ENCODE measurements at regions not wholly inside any gene's neighbourhood (a gene's known extent, or its start where the extent isn't known, plus 50 kb on each side); places are given as distances from the start of the nearest gene placed in this dataset.

GRCh38 chr12:13670285-13670866 lies 311.0 kb downstream of the GRIN2B start:
- TF ChIP-seq E2F4 (IDR thresholded peaks at IDR 0.05; ENCODE audit: low read depth, low read length) (no peak), CHD2 (IDR thresholded peaks at IDR 0.05; ENCODE audit: borderline replicate concordance, low read depth, low read length) (no peak), SPI1 (IDR thresholded peaks at IDR 0.05; ENCODE audit: borderline replicate concordance, insufficient read depth, low read depth, low read length) (no peak)

All from GM12878 (cell line).